ENCODE measurements at regions not wholly inside any gene's neighbourhood (a gene's known extent, or its start where the extent isn't known, plus 50 kb on each side); places are given as distances from the start of the nearest gene placed in this dataset.

- H3K4me3 Mint-ChIP-seq: no peak overlapping the region
- TF ChIP-seq CTCF (IDR thresholded peaks at IDR 0.05): no peak
- Histone ChIP-seq H3K36me3 (replicated peaks in 1 of 2; ENCODE audit: control insufficient read depth in 1 of 2, insufficient read depth in 2 of 2, low read length in 2 of 2) (no peaks in the 10 kb centered on the region), H3K4me2 (replicated peaks; ENCODE audit: extremely low read depth, low read length, poor library complexity, severe bottlenecking) (no peak overlapping the region), H3K27me3 (ENCODE audit: control insufficient read depth in 2 of 2, insufficient read depth in 2 of 2, low read length in 2 of 2) (no peaks in the 10 kb centered on the region), H4K20me1 (ENCODE audit: insufficient read depth, low read length) (no peaks in the 10 kb centered on the region), H3K4me3 (replicated peaks in 1 of 3; ENCODE audit: low read depth in 2 of 3, low read length in 3 of 3) (no peak overlapping the region), H3K9me3 (replicated peaks in 1 of 2; ENCODE audit: control insufficient read depth in 1 of 2, insufficient read depth in 1 of 2, low read length in 2 of 2) (peaks cover 0 to 5% of the 10 kb centered on the region in 2 donors), H3K79me2 (ENCODE audit: insufficient read depth, low read length) (no peaks in the 10 kb centered on the region), H2AFZ (ENCODE audit: insufficient read depth, low read depth, low read length, poor library complexity, severe bottlenecking) (no peak overlapping the region), H3K27ac (ENCODE audit: low read depth in 1 of 2, low read length in 2 of 2) (no peak overlapping the region), H3K9ac (ENCODE audit: insufficient read depth, low read length, poor library complexity, severe bottlenecking) (no peak overlapping the region), H3K4me1 (ENCODE audit: control insufficient read depth in 1 of 2, insufficient read depth in 2 of 2, low read length in 2 of 2) (peaks cover 8 to 9% of the 10 kb centered on the region in 2 donors)
- H3K9me3 Mint-ChIP-seq: peaks cover 0 to 4% (median 3%) of the 10 kb centered on the region in 7 donors
- H3K27ac Mint-ChIP-seq: no peak overlapping the region
- DNase-seq: no peak
- no peaks in the 10 kb centered on the region for H3K27me3 Mint-ChIP-seq (ENCODE audit: low read depth in 3 of 3)
- intact Hi-C loops (cut with micrococcal nuclease): no loop called here
- no CpG with 5 or more reads among the region's 1 CpG for WGBS (ENCODE audit: insufficient coverage)
- H3K36me3 Mint-ChIP-seq: no peaks in the 10 kb centered on the region
- H3K4me1 Mint-ChIP-seq: peaks cover 9% of the 10 kb centered on the region
Measured at GRCh38 chr13:94854688-94855087, 142.3 kb upstream of the SOX21 start.

GRCh38 chr13:94851576-94851975 is 139.2 kb upstream of the SOX21 start:
- intact Hi-C loops (cut with micrococcal nuclease): no loop called here
- Histone ChIP-seq H3K9ac (ENCODE audit: insufficient read depth, low read length, poor library complexity, severe bottlenecking) (no peak overlapping the region), H3K79me2 (ENCODE audit: insufficient read depth, low read length) (no peaks in the 10 kb centered on the region), H3K9me3 (replicated peaks in 1 of 2; ENCODE audit: control insufficient read depth in 1 of 2, insufficient read depth in 1 of 2, low read length in 2 of 2) (peaks cover 0 to 5% of the 10 kb centered on the region in 2 donors), H3K4me1 (ENCODE audit: control insufficient read depth in 1 of 2, insufficient read depth in 2 of 2, low read length in 2 of 2) (no peaks in the 10 kb centered on the region), H3K4me3 (replicated peaks in 1 of 3; ENCODE audit: low read depth in 2 of 3, low read length in 3 of 3) (no peak overlapping the region), H3K27ac (ENCODE audit: low read depth in 1 of 2, low read length in 2 of 2) (no peak overlapping the region), H4K20me1 (ENCODE audit: insufficient read depth, low read length) (no peaks in the 10 kb centered on the region), H3K4me2 (replicated peaks; ENCODE audit: extremely low read depth, low read length, poor library complexity, severe bottlenecking) (no peak overlapping the region), H2AFZ (ENCODE audit: insufficient read depth, low read depth, low read length, poor library complexity, severe bottlenecking) (no peak overlapping the region), H3K27me3 (ENCODE audit: control insufficient read depth in 2 of 2, insufficient read depth in 2 of 2, low read length in 2 of 2) (no peaks in the 10 kb centered on the region), H3K36me3 (replicated peaks in 1 of 2; ENCODE audit: control insufficient read depth in 1 of 2, insufficient read depth in 2 of 2, low read length in 2 of 2) (no peaks in the 10 kb centered on the region)
- H3K4me1 Mint-ChIP-seq: no peaks in the 10 kb centered on the region
- no peak overlapping the region for H3K4me3 Mint-ChIP-seq
- H3K36me3 Mint-ChIP-seq: no peaks in the 10 kb centered on the region
- no peaks in the 10 kb centered on the region for H3K27me3 Mint-ChIP-seq (ENCODE audit: low read depth in 3 of 3)
- no peak for DNase-seq
- TF ChIP-seq CTCF (IDR thresholded peaks at IDR 0.05): no peak
- 100% methylated on average over 1 of the region's 1 CpG for WGBS (ENCODE audit: insufficient coverage)
- H3K27ac Mint-ChIP-seq: no peak overlapping the region
- H3K9me3 Mint-ChIP-seq: peaks cover 0 to 4% (median 3%) of the 10 kb centered on the region in 7 donors

Measured in CD14-positive monocyte (primary cell).